GM18868 (cell line): ENCODE measurements at regions not wholly inside any gene's neighbourhood (a gene's known extent, or its start where the extent isn't known, plus 50 kb on each side); places are given as distances from the start of the nearest gene placed in this dataset.

Source experiments
- ATAC-seq: cut with Tn5 transposase; IDR thresholded peaks from one replicate; pipeline ENCODE4 v1.9.1; 2021; ENCODE audit warnings: mild to moderate bottlenecking, moderate library complexity; ENCODE audit not compliant: unreplicated experiment

GRCh38 chr6:145318952-145319351 lies 416.4 kb downstream of the EPM2A start:
- no peak for ATAC-seq

DNA sequence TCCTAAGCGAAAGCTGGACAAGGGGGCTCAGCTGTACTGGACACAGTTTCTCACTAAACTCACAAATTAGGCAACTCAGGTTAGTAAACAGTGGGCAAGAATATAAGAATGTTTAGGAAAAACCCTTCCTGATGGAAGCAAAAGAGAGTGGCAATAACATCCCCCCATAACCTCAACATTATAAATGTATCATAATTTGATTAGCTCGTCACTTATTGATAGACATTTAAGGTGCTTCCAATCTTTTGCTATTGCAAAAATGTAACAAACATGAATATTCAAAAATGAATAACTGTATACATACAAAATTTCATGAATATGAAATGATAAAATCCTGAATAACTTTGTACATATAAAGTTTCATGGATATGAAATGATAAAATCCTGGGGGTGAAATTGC lies 415.7 kb downstream of the EPM2A start:
- no peak for ATAC-seq

GRCh38 chr6:145323646-145324045 lies 411.7 kb downstream of the EPM2A start:
- no peak for ATAC-seq

DNA sequence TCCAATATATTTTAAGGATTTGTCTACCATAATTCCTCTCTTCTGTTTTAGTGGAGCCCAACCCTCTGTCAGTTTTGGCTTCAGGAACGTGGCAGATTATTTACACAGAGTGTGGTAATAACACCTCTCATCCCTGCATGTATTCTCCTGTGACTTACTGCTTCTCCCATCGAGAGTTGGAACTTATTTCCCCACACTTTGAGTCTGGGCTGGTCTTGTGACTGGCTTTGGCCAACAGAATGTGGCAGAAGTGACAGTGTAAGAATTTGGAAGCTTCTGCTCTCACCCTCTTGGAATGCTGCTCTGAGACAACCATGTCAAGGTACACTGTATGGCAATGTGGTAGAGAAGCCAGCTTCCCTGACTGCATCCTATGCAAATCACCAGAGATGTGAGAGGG lies 407.7 kb downstream of the EPM2A start:
- no peak for ATAC-seq

DNA sequence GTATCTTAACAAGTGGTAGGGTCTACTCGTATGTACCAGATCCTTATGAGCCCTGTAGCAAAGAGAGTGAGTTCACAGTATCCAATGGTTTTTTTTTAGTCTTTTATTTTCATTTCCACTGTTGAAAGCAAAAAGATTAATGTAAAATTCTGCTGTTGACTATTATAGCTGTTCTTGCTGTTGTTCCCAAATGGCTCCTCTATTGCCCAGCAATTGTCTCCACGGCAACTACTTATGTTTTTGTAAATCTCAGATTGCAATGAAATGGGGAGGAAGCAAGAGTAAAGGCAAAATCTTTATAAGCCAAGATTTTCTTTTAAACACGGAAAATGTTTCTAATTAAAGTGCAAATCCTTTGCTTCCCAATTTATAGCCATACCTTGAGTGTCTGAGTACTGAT lies 406.1 kb downstream of the EPM2A start:
- no peak for ATAC-seq

DNA sequence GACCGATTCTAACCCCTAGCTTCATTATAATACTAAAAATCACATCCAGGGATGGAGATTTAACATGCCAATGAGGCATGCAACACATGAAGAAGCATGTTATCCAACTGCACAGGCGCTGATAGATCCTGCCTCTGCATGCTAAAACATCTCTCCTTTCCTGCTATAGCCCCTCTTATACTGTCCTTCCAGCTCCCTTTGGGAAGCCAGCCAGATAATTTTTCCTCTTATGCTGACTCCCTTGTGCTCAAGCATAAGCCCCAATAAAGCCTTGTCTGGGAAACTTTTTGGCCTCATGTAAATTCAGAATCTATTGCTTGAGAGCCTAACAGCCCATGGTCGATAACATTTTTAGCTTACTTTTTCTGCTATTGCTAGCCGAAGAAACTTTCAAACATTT lies 404.3 kb downstream of the EPM2A start:
- ATAC-seq: no peak

- no peak for ATAC-seq
Measured at GRCh38 chr6:145332011-145332410, 403.3 kb downstream of the EPM2A start.

- ATAC-seq: no peak
Measured at GRCh38 chr6:145336119-145336518, 399.2 kb downstream of the EPM2A start.

DNA sequence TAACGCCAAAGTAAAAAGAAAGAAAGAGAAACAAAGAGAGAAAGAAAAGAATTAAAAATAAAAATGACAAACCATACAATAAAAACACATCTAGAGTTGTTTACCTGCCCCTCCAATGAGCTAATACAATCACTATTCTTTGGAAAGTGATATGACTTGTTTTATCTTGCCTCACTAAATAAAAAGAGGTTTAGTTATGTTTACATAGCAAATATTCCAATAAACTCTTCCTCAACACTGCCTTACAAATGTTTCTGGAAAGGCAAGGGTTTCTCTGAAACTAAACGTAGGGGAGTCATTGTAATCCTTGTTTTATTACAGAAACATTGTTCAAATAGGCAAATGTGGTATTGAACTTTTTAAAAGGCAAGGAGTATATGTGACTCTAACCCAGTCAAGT lies 396.2 kb downstream of the EPM2A start:
- ATAC-seq: no peak

DNA sequence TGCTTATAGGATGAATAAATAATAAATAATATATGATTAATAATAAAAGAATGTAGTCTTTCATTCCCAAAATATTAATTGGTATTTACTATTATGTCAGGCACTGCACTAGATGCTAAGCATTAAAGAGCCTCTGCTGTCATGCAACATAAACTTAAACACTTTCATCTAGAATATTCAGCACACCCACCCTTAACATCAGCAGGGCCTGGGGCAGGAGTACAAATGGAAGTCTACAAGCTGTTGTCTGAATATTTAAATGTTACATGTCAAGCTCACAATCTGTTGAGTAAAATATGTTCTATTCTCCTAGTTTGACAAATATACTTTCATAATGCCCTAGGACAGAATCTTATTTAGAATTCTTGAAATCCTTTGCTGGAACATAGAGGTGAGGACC lies 395.1 kb downstream of the EPM2A start:
- no peak for ATAC-seq

DNA sequence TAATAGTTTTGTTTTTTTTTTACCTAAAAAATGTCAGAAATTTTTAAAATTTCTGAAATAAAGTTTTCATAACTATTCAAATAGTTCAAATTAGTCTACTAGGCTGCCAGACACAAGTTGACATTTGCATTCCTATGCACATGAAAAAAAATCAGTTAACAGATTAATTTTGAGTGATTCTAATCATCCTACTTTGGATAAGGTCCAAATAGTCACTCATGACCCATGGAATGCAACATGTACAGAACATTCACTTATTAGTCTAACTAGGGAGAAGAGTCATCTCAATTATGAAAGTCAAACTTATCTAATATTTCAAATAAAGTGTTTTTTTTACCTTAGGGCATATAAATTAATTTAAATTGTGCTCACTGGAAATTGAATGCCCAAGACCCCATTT lies 390.2 kb downstream of the EPM2A start:
- ATAC-seq: no peak

- no peak for ATAC-seq
Measured at GRCh38 chr6:145347216-145347615, 388.1 kb downstream of the EPM2A start.

DNA sequence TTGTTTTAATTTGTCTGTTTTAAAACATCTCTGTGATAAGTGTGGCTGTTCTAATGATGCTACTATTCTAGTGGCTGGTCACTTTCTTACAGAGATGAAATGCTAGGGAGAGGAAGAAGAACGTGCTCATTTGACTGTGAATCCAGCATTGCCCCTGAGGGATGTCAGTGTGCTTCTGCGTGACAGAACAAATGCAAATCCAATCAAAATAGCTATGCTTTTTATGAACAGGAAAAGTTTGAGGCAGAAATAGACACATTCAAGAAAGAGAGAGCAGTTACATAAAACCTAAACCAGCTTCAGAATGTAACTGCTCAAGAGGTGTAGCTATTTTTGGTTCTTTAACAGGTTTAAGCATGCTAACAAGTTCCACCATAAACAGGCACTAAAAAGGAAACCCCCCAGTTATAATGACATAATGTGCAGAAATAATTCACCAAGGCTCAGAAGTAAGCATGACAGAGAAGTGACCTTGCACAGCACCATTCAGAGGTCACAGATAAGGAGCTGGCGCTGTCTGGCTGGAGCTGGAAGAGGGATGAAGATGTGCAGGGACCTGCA lies 385.3 kb downstream of the EPM2A start:
- ATAC-seq: peak; percentile 81

DNA sequence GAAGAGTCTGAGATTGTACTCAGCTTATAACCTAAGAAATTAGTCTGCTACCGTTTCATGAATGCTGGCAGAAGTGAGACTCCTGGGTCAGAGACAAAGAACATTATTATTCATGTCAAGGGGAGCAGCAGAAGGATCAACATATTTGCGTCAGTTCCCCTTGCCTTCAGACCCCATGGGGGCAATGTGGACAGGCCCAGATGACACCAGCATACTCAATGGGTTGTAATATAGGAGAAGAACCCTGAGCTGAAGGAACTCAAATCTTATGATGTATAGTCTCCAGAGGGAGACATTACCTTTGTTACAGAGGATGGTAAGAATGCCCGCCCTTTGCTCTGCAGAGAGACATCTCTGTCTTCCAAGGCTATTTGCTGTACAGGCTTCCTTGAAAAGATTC lies 384.4 kb downstream of the EPM2A start:
- ATAC-seq: no peak

GRCh38 chr6:145352382-145353080 lies 382.8 kb downstream of the EPM2A start:
- no peak for ATAC-seq

GRCh38 chr6:145360865-145361264 lies 374.5 kb downstream of the EPM2A start:
- no peak for ATAC-seq

DNA sequence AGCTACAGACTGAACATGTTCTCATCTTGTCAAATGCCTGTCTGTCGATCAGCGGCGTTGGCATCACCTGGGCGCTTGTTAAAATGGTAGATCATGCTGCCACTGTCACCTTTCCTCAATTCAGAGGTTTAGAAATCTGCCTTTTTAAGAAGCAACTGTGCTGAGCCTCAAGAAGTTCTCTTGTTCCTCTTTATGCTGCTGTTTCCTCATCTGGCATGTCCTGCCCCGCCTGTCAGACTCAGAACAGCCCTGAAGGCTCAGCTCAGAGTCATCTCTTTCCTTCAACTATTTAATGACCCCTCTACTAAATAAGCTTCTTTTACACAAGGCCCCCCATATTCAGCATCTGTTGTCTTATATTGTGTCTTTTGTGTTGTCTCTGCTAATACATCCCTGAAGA lies 368.2 kb downstream of the EPM2A start:
- ATAC-seq: no peak

DNA sequence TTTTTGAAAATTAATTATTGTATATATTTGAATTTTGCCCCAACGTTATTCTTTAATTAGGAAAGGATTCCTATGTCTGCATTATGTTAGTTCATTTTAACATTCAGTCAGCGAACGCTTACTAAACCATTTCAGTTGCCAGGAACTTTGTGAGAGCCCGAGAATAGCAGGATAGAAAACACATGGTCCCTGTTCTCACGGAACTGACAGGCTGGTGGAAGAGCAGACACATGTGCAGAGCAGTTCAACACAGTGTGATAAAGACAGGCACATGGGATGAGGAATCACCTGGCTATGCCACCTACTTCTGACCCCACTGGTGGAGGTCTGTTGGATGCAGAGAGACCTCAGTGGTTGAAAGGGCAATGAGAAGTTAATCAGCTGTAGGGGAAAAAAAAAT lies 367.2 kb downstream of the EPM2A start:
- no peak for ATAC-seq

GRCh38 chr6:145370559-145370958 lies 364.8 kb downstream of the EPM2A start:
- ATAC-seq: no peak

- peak; percentile 98 for ATAC-seq
Measured at GRCh38 chr6:145372671-145373151, 362.6 kb downstream of the EPM2A start.

DNA sequence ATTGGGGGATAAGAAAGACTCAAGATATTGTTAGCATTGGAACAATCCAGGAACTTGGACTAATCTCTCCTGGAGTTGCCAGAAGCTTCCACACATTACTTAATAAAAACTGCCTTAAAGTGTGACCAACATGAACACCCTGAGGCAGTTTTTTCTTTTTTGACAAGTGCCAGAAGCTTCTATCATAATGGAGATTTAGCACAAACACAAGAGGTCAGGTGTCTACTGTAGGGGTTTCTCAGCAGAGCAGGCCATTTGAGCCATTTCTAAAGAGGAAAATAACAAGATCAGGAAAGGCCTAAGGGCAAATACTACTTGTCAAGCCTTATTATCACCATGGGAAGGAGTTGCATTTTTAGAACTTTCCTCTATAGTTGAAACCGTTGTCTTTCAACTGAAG lies 361.5 kb downstream of the EPM2A start:
- no peak for ATAC-seq

GRCh38 chr6:145374570-145374969 lies 360.8 kb downstream of the EPM2A start:
- ATAC-seq: no peak

DNA sequence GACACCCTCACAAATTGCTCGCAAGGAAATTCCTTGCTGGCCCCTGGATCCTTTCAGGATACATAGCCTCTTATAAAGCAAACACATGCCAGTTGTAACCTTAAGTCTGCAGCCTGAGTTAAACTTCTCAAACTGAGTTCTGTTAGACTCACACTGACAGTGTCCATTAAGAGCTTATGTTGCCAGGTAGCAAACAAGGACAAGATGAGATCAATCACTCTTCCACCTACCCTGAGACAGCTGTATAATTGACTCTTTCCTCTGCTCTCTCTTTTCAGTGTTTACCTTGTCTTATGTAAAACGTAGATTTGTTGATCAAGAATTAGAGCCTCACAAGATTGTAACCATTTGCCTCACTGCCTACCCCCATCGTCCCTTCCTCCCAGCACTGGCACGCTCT lies 359.8 kb downstream of the EPM2A start:
- no peak for ATAC-seq
